ENCODE measurements at regions not wholly inside any gene's neighbourhood (a gene's known extent, or its start where the extent isn't known, plus 50 kb on each side); places are given as distances from the start of the nearest gene placed in this dataset.

DNA sequence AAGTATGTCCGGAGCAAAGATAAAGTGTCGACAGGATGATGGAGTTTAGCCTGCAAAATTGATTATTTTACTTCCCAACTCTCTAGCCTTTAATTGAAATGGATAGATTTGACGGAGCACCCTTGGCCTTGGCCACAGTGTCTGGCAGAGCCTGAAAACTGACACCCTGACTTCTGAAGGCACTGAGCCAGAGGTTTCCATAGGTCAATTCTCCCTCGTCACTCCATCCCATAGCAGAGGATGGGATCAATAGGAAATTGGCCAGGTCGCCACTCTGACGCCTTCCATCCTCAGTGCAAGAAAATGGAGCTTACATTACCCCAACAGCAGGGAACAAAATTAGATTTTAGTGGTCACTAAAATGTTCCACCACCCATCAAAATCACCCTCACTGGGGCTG lies 90.4 kb upstream of the CDH11 start:
- no peak for DNase-seq (ENCODE audit: extremely low read depth in 1 of 11, low read depth in 9 of 11, low spot score in 4 of 11)

DNA sequence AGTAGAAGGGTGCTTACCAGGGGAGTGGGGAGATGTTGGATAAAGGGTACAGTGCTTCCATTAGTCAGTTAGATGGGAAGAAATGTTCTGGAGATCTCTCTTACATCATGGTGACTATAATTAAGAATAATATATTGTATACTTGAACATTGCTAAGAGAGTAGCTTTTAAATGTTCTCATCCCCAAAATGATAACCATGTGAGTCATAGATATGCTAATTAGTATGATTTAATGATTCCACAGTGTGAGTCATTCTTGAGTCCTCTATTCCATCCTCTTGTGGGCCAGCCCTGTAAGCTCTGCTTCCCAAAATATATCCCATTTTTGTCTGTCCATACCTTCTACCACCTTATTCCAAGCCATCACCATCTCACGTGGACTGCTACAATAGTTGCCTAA lies 80.6 kb upstream of the CDH11 start:
- no peak for DNase-seq (ENCODE audit: extremely low read depth in 1 of 11, low read depth in 9 of 11, low spot score in 4 of 11)

DNA sequence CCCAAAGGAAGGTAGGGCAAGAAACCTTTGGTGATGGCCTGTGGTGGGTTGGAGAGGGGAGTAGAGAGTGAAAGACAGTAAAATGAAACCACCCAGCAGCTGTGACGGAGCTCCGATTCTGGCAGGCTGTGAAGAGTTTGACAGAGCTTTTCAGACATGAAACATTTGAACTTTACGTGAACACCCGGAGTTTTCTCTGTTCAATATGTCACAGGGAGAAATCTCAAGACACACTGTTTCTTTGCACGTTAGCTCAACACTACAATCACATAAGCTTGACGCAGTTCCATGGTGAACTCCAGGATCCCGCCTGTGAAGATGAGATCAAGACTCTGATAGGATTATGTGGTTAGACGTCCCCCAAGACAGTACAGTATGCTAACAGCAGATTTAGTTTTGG lies 79.6 kb upstream of the CDH11 start:
- DNase-seq (ENCODE audit: extremely low read depth in 1 of 11, low read depth in 9 of 11, low spot score in 4 of 11): no peak

DNA sequence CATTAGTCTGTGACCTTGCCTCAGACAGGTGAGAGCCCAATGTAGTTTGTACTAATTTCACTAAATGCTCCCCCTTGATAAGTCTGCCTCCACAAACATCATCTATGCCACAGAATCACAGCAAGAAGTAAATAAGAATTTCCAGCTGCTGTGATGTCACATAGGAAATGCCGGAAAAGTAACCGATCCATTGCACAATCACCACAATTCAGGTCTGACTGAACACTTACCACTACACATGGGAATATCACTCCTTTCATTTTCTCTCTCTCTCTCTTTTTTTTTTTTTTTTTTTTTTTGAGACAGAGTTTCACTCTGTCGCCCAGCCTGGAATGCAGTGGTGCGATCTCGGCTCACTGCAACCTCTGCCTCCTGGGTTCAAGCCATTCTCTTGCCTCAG lies 79.0 kb upstream of the CDH11 start:
- DNase-seq (ENCODE audit: extremely low read depth in 1 of 11, low read depth in 9 of 11, low spot score in 4 of 11): no peak

DNA sequence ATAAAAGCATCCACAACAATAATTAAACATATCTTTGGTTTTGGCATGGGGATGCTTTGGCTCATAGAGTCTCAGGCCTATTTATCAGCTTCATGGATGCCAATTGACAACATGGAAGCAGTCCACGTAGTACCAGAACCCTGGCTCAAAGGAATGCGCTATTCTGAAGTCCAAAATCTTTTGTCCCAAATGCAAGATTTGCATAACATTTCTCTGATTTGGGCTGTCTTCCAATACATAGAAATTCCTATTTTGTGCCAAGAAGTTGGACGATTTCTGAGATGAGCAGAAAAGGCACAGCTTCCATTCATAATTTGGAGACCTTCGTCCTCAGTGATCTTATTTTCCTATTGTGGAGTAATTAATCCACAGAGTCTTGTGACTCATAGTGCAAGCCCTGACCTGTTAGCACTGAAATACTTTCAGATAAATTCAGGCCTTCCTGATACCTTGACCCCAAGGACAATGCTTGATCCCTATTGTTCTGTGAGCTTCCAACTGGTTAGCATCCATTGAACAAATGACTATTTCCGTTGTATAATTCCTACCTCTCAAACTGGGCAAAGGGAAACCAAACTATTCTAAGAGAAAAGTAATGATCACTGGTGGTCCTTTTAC lies 78.4 kb upstream of the CDH11 start:
- DNase-seq (ENCODE audit: extremely low read depth in 1 of 11, low read depth in 9 of 11, low spot score in 4 of 11): no peak

DNA sequence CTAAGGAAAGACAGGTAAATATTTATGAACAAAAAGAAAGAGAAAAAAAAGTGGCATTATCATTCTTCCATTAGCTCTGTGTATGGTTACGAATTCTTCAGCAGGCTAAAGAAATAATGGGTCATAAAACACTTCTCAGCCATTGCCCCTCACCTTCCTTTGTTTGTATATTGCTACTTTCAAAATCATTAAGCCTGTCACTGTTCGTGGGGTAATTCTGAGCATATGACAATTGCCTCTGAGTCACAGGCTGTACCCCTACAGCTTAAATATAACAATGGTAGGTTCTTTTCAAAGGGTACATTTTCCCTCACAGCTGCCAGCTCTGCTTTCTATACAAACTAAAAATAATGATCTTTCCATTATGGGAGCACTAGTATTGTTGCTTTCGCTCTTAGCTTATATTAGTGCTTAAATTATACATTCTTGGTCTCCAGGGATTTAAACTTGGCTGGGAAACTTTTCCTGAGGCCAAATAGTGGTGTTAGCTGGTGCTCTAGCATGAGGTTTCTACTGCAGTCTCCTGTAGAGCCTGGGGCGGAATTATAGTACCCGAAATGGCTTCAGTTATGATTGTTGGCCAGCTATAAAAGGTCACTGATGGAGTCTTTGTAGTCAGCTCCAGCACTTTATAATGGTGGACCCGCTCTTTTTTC lies 74.7 kb upstream of the CDH11 start:
- no peak for DNase-seq (ENCODE audit: extremely low read depth in 1 of 11, low read depth in 9 of 11, low spot score in 4 of 11)

DNA sequence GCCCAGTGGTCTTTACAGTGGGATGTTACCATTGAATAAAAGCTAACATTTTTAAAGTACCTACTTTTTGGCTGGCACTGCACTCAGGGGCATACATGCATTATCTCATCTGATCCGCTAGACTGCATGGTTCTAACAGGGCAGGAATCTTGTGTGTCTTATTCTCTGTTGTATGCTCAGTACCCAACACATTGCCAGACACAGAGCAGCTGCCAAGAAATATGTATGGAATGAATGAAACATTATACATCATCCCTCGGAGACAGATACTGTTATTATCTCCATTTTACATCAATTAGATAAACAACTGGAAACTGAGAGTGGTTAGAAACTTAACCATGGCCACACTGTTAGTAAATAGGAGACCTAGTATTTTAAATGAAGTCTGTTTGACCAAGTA lies 74.1 kb upstream of the CDH11 start:
- no peak for DNase-seq (ENCODE audit: extremely low read depth in 1 of 11, low read depth in 9 of 11, low spot score in 4 of 11)

DNA sequence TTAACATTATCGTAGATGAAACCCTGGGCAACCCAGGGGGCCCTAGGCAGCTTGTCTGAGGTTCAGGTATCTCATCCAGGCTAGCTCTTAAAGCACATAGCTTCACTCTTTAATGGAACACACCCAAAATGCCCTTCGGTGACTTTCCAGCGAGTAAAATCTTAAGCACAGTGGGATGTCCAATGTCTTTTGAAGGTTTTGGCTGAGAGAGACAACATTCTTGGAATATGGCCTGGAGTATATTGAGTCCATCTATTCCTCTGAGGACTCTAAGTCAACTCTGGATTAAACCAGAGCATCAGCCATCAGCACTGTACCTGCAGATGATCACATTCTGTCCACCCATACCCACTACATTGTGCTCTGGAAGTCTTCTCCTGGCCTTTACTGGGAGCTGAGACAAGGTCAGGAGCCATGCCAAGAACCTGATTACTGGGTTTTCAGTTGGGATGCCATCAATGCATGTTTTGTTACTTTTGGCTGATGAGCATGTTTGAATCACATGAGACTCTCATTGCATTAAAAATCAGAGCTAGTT lies 63.4 kb upstream of the CDH11 start:
- no peak for DNase-seq (ENCODE audit: extremely low read depth in 1 of 11, low read depth in 9 of 11, low spot score in 4 of 11)

DNA sequence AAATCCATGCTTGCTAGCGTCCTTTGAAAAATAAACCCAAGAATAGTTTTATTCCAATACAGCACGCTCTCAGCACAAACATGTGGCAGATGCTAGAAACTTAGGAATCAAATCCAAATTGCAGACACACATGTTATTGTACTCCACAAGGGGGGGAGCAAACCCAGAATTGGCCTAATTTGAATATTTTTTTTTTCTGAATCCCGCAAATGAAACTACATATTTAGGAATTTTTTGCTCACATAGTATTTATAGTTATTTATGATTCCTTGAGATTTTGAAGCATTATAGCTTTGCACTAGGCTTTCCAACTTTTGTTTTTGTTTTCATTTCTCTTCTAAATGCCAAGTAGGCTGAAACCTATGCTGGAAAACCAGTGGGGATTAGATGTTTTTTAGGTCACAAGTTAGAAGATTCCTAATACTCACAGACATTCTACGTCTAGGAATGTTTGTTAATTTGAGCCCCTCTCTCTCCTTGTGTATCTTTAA lies 59.3 kb upstream of the CDH11 start:
- DNase-seq (ENCODE audit: extremely low read depth in 1 of 11, low read depth in 9 of 11, low spot score in 4 of 11): peak in 6 of 11 donors; percentile 31 to 62 (median 48)

DNA sequence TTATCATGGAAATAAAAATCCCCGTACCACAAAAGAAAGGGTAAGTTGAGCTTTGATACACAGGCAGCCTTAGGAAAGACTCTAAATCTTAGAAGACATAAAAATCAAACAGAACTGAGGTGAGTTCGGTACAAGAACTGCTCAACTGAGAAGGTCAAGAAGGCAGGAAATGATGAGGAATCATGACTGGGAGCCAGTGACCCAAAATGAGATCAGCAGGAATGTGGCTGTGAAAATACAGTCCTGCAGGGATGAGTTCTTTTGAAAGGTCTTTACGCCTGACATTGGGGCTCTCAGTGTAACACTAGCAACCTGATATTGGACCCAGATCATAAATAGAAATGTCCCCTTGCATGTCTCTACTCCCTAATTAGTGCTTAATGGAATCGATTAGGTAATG lies 56.3 kb upstream of the CDH11 start:
- DNase-seq (ENCODE audit: extremely low read depth in 1 of 11, low read depth in 9 of 11, low spot score in 4 of 11): no peak

DNA sequence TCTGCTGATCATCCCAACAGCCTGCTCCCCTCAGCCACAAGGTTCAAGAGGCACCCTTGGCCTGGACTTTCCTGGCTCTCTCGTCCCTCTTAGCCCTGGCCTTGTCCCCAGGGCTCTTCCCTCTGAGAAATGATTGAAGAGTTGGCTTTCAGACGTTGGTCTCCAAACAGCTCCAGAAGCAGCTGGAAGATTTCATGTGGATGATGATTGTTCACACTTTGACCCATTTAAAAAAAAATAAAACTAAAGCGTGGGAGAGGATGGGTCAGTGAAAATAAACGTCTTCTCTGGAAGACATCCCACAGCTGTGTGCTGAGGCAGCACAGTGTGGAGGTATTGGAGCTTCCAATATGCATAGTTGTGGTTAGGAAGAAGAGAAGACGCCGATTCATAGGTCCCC lies 54.7 kb upstream of the CDH11 start:
- DNase-seq (ENCODE audit: extremely low read depth in 1 of 11, low read depth in 9 of 11, low spot score in 4 of 11): peak; percentile 53 to 81 (median 65)

DNA sequence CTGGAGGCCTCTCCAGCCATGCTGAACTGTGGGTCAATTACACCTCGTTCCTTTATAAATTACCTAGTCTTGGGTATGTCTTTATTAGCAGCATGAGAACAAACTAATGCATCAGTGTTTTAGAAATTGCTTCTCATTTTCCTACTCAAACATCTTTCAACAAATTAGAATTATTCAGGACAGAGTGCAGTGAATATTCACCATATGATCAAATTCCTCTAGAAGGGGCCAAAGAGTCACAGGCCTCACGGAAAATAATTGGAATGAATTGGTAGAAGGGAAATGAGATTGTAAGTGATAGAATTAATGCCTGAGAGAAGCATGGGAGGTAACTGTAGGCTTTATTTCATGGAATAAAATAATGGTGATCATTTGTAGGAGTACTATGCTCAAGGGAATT lies 50.5 kb upstream of the CDH11 start:
- no peak for DNase-seq (ENCODE audit: extremely low read depth in 1 of 11, low read depth in 9 of 11, low spot score in 4 of 11)

All from renal cortex interstitium (tissue), 11 donors.